ENCODE measurements at regions not wholly inside any gene's neighbourhood (a gene's known extent, or its start where the extent isn't known, plus 50 kb on each side); places are given as distances from the start of the nearest gene placed in this dataset.

DNA sequence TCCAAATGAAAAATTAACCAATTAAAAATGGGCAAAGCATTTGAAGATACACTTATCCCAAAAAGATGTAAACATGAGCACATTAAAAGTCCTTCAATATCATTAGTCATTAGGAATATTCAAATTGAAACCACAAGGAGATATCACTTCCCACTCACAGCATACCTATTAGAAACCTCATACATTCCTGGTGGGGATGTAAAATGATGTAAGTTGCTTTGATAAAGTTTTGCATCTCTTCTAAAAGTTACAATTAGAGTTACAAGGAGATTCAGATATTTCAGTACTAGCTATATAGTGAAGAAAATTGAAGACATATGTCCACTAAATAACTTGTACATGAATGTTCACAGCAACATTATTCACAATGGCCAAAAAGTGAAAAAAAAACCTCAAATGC is 1109.3 kb upstream of the LCORL start:
- no peaks in the 10 kb centered on the region for H3K9me3 ChIP-seq
- intact Hi-C loops (cut with DNase I) = no loop called here
- no peak for DNase-seq
- no peak overlapping the region for H3K27ac ChIP-seq
- TF ChIP-seq, protein P1, sequence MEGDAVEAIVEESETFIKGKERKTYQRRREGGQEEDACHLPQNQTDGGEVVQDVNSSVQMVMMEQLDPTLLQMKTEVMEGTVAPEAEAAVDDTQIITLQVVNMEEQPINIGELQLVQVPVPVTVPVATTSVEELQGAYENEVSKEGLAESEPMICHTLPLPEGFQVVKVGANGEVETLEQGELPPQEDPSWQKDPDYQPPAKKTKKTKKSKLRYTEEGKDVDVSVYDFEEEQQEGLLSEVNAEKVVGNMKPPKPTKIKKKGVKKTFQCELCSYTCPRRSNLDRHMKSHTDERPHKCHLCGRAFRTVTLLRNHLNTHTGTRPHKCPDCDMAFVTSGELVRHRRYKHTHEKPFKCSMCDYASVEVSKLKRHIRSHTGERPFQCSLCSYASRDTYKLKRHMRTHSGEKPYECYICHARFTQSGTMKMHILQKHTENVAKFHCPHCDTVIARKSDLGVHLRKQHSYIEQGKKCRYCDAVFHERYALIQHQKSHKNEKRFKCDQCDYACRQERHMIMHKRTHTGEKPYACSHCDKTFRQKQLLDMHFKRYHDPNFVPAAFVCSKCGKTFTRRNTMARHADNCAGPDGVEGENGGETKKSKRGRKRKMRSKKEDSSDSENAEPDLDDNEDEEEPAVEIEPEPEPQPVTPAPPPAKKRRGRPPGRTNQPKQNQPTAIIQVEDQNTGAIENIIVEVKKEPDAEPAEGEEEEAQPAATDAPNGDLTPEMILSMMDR (IDR thresholded peaks at IDR 0.05) = no peak
- TF ChIP-seq POLR2A (IDR thresholded peaks at IDR 0.05) = no peak
- H3K27me3 ChIP-seq = no peaks in the 10 kb centered on the region
- H3K36me3 ChIP-seq = no peaks in the 10 kb centered on the region
- H3K4me3 ChIP-seq = no peak overlapping the region
- no peaks in the 10 kb centered on the region for H3K4me1 ChIP-seq
- no peak for ATAC-seq

DNA sequence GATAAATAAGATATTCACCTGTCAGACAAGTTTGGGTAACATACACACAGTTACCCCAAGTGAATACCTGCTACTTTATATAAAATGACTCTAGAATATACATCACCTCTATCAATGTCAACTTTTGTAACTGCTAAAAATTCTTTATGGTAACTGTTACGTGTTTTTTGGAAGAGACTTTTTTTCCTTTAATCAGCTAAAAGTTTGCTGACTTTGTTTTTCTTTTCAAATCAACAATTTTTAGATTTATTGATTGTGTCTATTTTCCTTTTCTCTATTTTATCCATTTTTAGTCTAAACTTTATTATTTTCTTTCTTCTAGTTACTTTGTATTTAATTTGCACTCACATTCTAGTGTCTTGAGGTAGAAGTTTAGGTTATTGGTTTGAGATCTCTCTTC is 1106.6 kb upstream of the LCORL start:
- H3K36me3 ChIP-seq = no peaks in the 10 kb centered on the region
- intact Hi-C loops (cut with DNase I) = no loop called here
- ATAC-seq = no peak
- no peak overlapping the region for H3K27ac ChIP-seq
- TF ChIP-seq, protein P1 (IDR thresholded peaks at IDR 0.05) = no peak
- TF ChIP-seq POLR2A (IDR thresholded peaks at IDR 0.05) = no peak
- no peaks in the 10 kb centered on the region for H3K9me3 ChIP-seq
- no peak for DNase-seq
- no peaks in the 10 kb centered on the region for H3K27me3 ChIP-seq
- H3K4me3 ChIP-seq = no peak overlapping the region
- no peaks in the 10 kb centered on the region for H3K4me1 ChIP-seq
- WGBS, 4 donors = 79 to 87% (median 83%) methylated on average over 1 of the region's 1 CpG

DNA sequence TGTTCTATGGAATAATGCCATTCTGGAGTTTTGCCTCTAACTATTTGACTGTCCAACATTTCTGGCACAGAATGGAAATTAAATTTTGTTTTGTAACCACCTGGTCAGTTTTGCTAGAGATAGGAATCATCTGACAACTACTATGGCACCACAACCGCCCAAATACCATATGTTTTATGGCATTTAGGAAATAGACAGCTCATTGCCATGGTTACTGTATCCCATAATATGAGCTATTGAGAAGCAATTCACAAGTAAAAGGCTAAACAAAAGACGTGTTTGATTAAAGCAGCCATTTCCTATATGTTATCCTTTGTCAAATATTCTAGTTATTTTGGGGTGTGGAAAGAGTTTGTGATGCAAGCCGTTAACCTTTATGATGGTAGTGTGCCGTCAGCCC is 1105.3 kb upstream of the LCORL start:
- intact Hi-C loops (cut with DNase I) = no loop called here
- 81 to 86% (median 83%) methylated on average over 4 of the region's 4 CpGs for WGBS, 4 donors
- DNase-seq (no peak), ATAC-seq (no peak)
- no peaks in the 10 kb centered on the region for H3K36me3 ChIP-seq
- H3K27me3 ChIP-seq = no peaks in the 10 kb centered on the region
- no peak overlapping the region for H3K27ac ChIP-seq
- no peak for TF ChIP-seq POLR2A (IDR thresholded peaks at IDR 0.05)
- TF ChIP-seq, protein P1 (IDR thresholded peaks at IDR 0.05) = no peak
- no peaks in the 10 kb centered on the region for H3K4me1 ChIP-seq
- no peaks in the 10 kb centered on the region for H3K9me3 ChIP-seq
- H3K4me3 ChIP-seq = no peak overlapping the region

DNA sequence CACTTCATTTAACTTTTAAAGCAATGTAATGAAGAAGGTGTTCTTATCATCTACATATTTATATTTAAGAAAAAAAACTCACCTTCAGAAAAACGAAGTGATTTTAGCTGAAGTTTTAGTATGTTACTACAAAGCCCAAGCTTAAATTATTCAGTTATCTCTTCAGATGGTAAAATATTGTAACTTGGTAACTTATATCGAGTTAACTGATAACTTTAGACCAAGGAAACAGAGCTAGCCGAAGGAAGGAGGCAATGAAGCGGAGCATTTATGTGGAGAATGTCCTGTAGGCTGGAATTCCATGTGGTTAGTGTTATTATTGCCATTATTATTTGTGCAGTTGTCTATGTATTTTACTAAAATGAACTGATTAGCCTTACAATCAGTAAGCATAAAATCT is 1102.1 kb upstream of the LCORL start:
- H3K4me3 ChIP-seq = no peak overlapping the region
- no peaks in the 10 kb centered on the region for H3K27me3 ChIP-seq
- ATAC-seq (no peak), DNase-seq (no peak)
- no peaks in the 10 kb centered on the region for H3K36me3 ChIP-seq
- TF ChIP-seq, protein P1 (IDR thresholded peaks at IDR 0.05) = no peak
- no peaks in the 10 kb centered on the region for H3K9me3 ChIP-seq
- no peaks in the 10 kb centered on the region for H3K4me1 ChIP-seq
- H3K27ac ChIP-seq = no peak overlapping the region
- WGBS, 4 donors = 73 to 79% (median 75%) methylated on average over 4 of the region's 4 CpGs
- intact Hi-C loops (cut with DNase I) = no loop called here

All from heart left ventricle (tissue), 16 donors.